Brain pericyte (primary cell): ENCODE measurements at regions not wholly inside any gene's neighbourhood (a gene's known extent, or its start where the extent isn't known, plus 50 kb on each side); places are given as distances from the start of the nearest gene placed in this dataset.

Source experiments
- DNase-seq: peaks from one replicate; pipeline ENCODE4 v3.0.0-alpha.2; 2012; ENCODE audit warnings: low read depth, low spot score

- no peak for DNase-seq
Measured at GRCh38 chr4:123265443-123265842, 131.2 kb upstream of the SPRY1 start.

- no peak for DNase-seq
Measured at GRCh38 chr4:123266221-123266620, 130.4 kb upstream of the SPRY1 start.

GRCh38 chr4:123278755-123279154, 117.8 kb upstream of the SPRY1 start:
- DNase-seq: no peak

- DNase-seq: no peak
Measured at GRCh38 chr4:123283371-123283895, 113.2 kb upstream of the SPRY1 start.

- no peak for DNase-seq
Measured at GRCh38 chr4:123284168-123284567, 112.4 kb upstream of the SPRY1 start.

GRCh38 chr4:123286903-123287466, 109.6 kb upstream of the SPRY1 start:
- no peak for DNase-seq

DNA sequence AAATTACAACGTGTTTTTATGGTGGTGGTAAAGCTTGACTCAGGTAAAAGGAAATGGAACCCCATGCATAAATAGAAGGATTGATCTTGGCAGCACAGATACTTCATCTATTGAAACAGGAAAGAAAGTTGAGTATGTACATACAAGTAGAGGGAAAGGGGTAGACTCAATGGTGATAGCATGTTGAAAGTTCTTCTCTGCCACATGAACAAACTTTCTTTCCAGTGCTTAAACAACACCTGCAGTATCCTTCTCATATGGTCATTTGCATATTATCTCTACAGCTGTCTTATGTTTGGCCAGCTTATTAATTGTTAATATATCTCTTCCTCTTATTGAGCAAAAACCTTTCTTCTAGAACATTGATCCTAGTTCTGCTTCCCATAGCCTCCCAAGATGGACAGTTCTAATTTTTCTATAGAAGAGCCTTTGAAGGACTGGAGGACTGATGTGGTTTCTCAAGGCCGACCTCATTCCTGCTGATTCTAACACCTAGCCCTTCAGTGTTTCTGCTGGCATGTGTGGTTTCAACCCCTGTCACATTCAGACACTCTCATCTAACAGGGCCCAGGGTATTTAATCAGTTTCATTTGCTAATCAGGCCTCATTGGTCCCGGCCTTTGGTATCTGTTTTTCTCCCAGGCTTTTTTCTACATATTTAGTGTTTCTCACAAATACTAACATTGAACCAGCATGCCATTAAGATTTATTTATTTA, 108.1 kb upstream of the SPRY1 start:
- no peak for DNase-seq

DNA sequence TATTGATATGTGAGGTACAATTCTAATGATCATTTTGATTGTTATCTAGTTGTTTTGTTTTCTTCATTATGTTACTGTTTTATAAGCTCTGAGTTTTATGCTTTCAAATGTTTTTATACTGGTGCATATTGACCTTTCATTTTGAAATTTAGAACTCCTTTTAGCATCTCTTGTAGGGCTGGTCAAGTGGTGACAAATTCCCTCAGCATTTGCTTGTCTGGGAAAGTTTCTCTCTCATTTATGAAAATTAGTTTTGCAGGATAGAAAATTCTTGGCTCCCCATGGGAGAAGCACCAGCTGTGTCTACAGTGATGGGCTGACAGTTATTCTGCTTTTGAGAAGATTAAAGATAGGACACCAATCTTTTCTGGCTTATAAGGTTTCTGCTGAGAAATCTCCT, 105.3 kb upstream of the SPRY1 start:
- DNase-seq: no peak

GRCh38 chr4:123297836-123298235, 98.8 kb upstream of the SPRY1 start:
- no peak for DNase-seq

DNA sequence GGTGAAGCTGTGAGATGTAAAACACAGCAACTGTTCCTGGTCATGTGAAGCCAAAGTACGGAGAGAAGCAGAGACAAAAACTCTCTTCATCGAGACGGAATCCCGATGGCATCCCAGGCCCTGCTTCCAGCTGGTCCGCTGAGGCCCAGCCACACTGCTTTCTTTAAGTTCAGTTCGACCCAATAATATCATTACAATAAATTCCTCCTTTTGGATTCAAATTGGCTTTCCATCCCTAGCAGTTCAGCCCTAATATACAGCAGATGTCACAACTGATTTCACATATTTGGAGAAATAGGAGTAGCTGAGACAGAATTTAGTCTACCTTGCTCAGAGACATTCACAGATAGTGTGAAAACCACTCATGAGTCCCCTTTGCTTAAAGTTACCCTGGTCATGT, 98.3 kb upstream of the SPRY1 start:
- no peak for DNase-seq

DNA sequence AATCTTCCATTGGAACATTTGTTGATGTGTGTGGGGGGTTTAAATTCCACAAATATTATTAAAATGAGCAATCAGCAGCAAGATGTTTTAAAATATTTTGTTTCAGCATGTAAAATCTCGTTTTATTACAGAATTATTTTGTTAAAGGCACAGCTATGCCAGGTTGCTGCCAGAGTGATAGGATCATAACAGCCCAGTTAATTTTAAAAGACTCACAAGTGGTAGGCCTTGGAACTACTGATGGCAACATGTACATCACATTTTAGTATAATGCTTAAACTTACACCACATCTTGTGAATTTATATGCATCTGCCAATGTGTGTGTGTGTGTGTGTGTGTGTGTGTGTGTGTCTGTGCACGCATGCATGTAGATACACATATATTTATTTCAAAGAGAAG, 97.8 kb upstream of the SPRY1 start:
- no peak for DNase-seq

GRCh38 chr4:123299212-123299691, 97.3 kb upstream of the SPRY1 start:
- peak; percentile 33 for DNase-seq

DNA sequence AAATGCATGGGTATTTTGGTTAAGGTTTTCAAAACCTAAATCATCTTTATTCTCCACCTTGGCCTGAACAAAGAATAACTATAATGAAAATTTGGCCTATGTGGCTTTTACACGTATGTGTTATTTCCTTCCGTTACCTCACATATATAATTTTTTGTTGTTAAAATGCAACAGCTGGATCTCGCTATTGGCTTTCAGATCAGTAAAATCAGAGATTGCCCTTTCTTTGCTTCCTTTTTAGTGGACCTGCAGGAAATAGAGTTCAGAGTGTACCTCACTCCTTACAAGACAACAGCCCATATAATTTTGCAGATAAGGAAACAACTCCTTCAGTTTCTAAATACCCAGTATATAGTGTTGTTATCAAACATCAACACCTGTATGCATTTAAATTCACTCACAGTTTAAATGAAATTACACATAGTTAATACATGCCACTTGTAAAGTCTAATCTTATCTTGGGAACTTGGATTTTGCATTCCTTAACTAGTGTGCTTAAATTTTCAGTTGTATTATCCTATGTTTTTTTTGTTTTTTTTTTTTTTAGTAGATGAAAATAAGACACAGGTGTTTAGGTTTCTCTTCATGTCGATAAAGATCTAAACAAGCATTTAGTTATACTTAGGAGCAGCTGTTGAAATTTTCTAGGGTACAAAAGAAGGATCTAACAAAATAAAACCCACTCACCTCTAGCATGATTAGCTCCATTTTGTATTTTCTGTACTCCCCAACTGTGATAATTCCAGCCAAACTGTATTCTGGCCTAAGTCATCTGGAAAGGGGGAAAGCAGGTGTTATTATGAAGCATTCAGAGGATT, 96.2 kb upstream of the SPRY1 start:
- no peak for DNase-seq

GRCh38 chr4:123301923-123302322, 94.7 kb upstream of the SPRY1 start:
- DNase-seq: no peak

DNA sequence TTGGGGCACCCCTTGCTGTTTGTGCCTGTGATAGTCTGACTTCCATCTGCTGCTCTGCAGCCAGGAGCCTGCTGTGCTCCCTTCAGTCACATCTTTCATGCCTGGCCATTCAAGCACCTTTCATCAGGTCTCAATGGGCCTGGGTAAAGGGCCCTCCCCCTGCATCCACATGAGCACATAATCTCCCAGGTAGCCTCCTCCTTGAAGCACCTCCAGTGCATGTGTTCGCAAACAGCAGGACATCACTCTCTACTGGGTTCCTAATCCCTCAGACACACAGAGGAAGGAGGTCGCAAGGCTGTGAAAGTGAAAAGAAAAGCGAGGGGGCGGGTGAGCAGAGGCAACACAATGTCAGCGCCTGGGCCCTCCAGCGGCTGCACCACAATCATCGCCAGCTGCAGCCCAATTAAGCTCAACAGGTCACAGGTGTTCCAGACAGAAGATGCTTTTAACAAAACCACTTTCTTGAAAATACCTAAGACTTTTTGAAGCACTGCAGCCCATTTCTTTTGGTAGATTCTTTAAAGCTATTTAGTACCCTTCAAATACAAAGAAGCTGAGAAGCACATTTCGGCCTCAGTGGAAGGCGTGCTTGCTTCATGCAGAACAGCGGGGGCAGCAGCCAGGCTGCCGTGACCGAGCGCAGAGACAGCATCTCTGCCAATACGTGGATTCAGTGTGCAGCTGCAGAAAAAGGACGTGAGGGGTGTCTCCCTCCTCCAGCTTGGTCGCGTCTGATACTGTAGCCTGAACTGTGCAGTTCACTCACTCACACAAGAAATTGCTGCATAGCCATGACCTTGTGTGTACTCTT, 92.2 kb upstream of the SPRY1 start:
- no peak for DNase-seq

GRCh38 chr4:123305736-123306135, 90.9 kb upstream of the SPRY1 start:
- DNase-seq: no peak

- no peak for DNase-seq
Measured at GRCh38 chr4:123306769-123307168, 89.8 kb upstream of the SPRY1 start.

- DNase-seq: no peak
Measured at GRCh38 chr4:123308667-123309066, 87.9 kb upstream of the SPRY1 start.

GRCh38 chr4:123312116-123312515, 84.5 kb upstream of the SPRY1 start:
- DNase-seq: no peak

DNA sequence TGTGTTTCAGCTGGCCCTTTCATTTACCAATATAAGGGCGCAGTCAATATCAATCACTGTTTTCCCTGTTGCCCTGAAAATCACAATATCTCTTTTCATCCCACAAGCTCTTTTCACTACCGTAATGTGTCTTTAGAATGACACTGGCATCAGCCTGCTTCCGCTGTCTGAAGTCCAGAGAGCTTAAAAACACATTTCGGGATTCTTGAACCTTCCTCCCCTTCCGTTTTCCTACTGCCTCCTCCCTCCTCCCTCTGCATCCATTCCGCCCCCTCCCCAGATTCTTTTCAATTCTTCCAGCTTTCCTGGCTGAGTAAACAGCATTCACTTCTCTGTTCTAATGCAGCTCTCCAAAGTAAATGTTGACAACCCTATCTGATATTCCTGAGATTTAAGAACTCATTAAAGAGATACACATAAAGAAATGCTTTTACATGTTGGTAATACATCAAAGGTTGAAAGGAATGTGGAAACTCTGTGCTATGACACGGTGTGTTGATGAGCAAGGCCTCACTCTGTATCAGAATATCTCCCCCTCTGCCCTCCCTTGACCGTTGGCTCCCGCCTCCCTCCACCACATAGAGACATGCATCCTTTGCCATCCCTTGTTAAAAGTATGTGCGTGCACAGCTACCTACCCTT, 83.5 kb upstream of the SPRY1 start:
- no peak for DNase-seq

- no peak for DNase-seq
Measured at GRCh38 chr4:123315617-123316016, 81.0 kb upstream of the SPRY1 start.
